SW480 (cell line): ENCODE measurements at regions not wholly inside any gene's neighbourhood (a gene's known extent, or its start where the extent isn't known, plus 50 kb on each side); places are given as distances from the start of the nearest gene placed in this dataset.

Source experiments
- DNase-seq: peaks from one replicate; pipeline ENCODE4 v3.0.0-alpha.2; 2016; ENCODE audit warnings: low spot score

DNA sequence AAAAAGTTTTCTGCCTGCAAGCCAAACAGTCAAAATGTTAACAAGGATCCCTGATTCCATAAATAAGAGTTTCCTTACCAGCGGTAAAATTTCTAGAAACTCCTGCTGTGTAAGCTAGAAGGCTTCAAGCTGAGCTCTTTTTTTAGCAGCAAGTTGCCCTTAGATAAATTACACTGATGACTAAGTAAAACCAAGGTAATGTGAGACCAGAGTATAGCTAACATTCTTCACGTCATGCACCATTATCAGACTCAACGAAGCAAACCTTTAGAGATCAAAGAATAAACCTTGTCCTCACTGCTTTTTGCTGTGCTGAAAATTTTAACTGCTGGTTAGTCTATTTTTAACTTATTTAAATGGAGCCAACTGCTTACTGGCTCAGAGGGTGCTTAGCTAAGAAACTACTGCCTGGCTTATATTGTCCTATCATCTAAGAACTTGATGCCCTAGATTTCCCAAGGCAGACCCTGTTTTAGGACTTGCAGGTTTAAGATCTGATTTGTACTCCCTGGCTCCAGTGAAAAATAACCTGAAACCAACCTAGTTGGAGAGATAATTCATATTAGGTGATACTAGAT, 900.7 kb downstream of the JRKL start:
- peak; percentile 3 for DNase-seq

DNA sequence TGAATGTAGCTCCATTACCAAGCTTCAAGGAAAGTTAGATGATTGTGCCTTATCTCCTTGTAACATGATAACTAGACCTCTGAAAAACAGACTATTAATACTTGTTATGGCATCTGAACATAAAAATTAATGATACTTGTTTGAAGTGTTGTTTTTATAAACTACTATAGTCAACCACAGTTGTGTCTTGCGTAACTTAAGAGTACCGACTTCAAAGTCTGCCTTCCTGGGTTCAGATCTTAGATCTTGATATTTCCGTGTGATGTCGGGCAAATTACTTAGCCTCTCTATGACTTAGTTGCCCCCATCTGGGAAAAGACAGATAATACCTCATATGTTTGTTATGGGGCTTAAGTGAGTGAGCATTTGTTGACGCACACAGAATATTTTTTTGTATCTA, 906.5 kb downstream of the JRKL start:
- no peak for DNase-seq

DNA sequence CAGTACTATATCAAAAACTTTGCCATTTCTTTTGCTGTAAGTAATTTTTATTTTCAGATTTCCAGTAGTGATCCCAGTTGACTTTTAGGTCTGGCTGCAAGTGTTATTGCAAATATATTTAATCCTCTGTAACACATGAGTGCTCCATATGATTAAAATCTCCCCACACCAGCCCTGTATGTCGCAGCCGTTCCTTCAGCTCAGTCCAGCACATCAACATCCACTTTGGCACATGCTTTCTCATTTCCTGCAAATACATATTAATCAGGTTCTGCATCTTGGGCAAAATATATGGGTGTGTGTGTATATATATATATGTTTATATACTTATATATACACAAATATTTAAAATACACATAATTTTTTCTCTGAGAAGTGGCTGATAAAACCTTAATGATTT, 919.5 kb downstream of the JRKL start:
- no peak for DNase-seq

DNA sequence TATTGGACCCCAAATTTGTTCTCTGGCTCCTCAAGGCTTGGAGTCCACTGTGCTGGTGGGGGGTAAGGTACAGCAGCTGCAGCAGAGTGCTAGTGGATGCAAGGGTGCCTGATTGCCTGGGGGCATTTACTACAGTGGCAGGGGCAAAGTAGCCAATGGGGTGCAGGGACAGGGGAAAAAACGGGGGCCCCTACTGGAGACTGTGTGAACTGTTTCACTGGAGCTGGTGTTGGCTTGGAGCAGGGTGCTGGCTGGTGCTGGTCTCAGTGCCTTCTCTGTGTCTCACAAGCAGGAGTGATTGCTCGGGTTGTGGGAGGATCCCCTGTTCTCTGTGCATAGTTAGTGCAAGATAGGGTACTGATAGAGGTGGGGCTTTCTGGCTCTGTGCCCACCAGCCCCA, 935.9 kb downstream of the JRKL start:
- DNase-seq = no peak

DNA sequence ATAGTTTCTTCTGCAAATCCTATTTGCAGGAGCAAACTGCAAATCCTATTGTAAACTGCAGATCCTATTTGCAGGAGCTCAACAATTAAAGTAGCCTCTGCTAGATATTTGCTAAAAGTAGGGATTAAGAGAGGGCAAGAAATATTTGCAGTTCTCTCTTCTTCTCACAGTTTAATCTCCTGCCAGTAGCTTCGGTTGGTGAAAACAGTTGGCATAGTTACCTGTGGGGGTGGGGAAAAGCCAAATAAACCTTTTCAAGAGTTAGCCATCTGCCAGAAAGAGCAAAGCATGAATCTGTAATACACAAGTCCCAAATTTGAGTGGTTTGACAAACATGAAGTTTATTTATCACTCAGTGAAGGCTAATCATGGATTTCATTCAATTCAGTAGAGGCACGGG, 942.5 kb downstream of the JRKL start:
- DNase-seq = no peak

DNA sequence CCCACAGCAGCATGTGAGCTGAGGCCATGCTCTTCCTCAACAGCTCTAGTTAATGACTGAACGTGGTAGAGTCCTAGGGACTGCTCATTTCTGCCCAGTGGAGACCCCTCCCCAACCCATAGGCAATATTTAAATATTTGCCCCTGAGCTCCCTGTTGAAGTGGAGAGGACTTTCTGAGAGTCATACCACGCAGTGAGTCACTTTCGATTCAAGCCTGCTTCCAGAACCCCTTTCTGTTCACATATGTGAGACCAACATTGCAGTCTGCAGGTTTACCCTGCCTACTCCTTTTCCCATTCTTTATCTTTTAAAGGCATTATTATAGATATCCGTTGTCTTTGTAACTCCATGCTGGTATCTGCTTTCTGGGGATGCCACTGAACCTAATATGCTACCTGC, 946.3 kb downstream of the JRKL start:
- no peak for DNase-seq

DNA sequence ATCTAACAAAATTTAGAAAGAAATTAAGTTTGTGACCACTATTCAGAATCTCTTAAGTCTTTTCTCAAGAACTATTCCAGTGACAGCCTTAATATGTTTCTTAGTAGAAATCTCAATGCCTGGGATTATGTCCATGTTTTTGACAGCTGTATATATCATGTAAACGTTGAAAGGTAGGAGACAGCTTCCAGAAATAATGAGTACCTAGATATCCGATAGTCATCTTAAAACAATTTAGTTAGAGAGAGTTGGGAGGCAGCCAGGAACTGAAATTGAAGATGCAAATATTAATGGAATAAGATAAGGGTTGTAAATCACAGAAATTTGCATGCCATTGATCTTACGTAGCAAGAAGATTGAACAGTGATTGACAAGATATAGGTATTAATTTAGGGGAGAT, 955.2 kb downstream of the JRKL start:
- DNase-seq = no peak

DNA sequence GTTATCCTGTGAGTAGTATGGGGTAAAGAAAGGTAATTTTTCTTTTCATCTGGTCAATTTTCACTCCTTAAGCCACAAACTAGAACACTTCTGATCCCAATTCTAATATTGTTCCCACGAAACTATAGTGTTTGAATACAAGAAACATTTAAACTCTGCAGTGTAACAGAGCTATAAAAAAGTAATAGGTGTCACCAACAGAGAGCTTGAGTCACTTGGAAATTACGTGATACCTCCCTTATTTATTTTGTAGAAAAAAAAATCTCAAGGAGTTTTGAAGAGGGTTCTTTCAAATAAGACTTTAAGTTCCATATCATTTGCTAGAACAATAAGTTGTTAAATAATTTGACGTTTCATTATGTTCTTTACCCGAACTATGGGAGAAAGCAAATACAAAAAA, 959.4 kb downstream of the JRKL start:
- DNase-seq = no peak

DNA sequence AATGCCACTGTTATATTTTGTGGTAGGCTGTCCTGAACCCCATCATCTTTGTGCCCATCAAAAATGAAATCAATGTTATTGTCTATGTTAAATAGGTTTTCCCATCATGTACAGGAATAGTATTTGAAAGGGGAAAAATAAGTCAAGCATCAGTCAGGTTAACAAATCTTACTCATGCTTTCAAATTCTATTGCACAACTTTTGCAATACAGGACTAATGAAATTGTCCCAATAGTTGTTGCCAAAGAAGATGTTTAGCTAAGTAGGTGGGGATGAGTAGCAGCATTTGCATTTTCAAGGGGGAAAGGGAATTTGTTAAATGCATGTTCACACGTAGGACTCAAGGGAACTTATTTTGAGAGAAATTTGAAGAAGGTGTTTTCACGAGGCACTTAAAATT, 962.1 kb downstream of the JRKL start:
- DNase-seq = no peak

DNA sequence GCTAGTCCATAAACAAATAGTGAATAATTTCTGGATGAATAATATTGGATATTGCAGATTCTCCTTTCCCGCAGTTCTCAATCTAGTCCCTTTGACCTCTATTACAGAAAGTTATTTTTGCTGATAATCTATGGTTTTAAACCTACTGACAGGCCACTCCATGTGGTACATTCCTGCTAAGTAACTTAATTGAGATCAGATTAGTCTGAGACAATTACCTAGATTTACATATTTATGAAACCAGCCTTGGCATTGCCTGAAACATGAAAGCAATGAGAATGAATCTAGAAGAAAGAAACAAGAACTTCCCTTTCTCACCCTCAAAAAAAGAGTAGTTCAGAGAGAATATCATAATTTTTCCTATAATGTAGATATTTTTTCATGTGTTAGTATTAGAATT, 964.2 kb downstream of the JRKL start:
- no peak for DNase-seq

DNA sequence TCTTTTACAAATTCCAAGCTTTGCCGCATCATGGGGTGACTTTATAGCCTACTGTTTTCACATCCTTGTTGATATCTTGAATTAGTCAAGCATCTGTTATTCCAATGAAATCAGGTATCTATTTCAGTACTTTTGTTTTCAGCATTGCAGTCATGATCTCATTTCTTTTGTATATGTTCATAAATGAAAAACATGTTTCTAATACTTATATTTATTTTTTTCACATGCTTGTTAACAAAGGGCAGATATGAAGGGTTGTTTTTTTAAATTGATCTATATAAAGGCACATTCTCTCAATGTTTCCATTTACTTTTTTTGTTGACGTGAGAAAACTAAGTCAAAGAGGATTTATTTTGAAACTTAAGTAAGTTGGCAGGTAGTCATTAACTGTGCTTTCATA, 964.8 kb downstream of the JRKL start:
- DNase-seq = no peak

DNA sequence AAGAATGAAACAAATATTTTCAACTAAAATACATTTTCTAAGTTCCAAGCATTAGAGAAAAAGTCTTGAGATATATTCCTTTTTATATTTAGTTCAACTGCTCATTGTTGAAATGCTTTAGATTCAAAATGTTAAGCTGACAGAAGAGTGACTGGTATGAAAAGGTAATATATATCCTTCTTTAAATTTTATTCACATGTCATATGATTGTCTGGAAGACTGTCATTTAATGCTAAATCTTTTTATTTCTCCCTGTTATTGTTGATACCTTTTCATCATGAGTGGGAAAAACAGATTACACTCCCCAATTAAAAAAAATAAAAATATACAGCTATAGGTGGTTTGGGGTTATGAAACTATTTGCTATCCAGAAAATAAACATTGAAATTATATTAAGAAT, 965.4 kb downstream of the JRKL start:
- no peak for DNase-seq

DNA sequence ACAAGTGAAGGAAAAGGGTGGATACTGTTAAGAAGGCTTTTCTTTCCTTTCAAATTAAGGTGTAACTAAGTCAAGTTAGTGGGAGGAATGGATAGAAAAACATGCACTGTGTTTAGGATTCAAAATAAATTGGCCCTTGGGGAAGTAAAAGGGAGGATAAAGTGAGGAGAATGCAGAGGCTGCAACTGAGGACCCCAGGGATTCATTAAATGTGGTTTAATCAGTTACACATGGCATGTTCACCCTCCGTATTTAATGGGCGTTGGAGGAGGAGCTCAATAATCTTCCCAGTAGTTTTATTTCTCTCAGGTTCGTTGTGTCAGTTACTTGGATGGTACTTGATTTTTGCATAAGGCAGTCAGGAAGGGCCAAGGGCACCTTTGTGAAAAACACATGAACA, 966.3 kb downstream of the JRKL start:
- DNase-seq = no peak

DNA sequence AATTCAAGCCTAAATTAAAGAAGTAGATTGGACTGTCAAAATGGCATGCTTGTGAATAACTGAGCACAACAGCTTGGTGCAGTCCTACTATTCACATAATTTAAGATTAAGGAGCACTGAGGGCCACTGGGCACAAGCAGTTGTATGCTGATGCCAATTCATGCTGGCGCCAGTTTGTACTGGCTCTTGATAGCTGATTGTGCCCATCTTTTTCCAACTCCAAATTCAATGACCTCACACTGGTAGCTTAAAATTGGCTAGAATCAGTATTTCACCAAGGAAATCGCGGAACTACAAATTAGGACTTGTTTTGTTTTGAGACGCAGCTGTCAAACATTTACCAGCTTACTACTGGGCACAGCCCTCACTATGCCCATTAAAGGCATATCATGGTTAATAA, 969.2 kb downstream of the JRKL start:
- DNase-seq = no peak

DNA sequence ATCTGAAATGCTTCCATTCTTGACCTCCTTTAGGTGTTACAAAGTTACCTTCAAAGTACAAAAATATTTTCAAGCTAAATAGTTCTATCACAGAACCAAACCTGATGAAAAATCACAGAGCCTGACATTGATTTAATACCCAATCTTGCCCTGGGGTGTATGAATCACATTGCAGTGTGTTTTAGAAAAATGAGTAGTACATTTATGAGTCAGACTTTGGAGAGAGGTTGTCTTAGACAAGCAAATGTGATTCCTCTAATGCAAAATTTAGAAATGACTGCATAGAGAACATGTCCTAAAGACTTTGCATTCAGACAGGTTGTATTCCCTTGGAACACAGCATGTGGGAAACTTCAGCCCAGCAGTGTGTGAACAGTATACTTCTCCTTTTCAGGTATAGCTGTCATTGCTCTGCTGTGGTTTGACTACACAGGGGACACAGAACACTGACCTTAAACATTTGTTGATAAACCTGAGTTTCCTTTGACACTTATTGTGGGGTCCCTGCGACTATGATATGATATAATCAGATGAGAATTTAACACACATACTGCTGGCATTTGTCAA, 972.1 kb downstream of the JRKL start:
- no peak for DNase-seq

DNA sequence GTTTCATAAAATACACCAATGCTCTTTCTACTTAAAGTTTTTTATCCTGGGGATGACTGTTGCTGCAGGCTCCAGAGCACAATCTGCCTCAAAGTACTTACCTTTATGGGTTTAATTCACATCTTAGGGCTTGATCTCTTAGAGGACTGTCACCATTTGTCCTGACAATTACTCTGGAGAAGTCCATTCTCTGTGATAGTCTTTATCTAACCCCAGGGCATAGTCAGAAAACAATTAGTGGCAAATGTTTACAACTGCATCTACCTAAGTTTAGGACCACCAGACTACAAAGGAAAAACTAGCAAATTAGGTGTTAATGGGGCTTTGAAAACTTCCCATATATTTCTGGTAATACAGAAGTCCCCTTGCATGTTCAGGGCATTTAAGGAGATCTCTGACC, 973.5 kb downstream of the JRKL start:
- no peak for DNase-seq

DNA sequence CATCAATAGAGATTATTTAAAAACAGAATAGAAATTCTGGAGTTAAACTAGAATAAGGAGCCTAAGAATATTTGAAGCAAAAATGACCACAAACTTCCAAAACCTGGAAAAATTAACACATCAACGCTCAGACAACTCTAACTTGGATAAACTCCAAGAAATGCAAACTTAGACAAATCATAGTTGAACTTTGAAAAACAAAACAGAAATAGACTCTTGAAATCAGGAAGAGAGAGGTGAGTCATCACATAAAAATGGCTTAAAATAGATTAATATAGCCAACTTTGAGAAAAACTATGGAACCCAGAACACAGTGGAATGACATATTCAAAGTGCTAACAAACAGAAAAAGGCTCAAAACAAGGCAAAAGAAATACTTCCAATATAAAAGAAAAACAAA, 974.2 kb downstream of the JRKL start:
- DNase-seq = no peak

DNA sequence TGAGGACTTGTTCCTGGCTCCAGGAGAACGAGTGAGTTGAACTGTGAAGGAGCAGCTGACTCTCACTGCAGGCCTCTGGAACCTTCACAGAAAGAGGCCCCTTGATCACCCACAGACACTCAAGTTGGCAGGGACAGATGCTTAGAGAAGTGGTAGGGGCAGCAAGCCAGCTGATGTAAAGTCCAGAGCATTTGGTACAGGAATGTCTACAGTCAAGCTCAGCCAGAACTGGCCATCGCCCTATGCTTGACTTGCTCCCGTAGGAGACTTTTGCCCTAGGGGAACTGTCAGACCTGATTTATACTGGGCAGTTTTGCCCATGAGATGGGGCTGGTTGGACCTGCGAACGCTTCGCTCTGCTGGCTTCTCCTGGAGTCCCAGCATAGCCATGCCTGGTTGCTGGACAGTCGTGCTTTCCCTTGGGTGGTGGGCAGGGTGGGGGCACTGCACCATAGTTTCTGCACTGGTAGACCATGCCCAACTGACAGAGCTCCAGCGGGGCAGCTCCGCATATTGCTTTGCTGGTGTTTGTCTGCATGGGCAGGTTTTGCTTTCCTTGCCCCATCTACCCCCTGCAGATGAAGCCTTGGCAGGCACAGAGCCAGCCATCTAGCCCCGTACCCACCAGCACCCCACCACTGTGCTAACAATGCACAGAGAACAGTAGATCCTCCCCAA, 977.7 kb downstream of the JRKL start:
- DNase-seq = no peak

DNA sequence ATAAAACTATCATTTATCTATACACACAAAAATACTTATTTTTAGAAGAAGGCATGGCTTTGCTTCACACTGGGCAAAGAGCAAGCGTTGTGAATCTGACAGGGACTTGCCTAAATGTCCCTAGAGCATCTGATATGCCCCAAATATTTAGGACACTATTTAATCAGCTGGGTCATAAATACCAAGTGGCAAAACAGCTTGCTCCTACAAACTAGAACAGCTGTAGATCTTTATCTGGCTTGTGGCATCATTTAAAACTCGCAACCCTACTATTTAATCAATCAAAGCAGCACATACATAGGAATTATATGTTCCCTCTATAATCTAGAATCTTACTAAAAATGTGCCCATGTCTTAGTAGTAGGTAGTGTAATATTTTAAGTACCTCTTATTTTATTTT, 999.5 kb downstream of the JRKL start:
- no peak for DNase-seq

DNA sequence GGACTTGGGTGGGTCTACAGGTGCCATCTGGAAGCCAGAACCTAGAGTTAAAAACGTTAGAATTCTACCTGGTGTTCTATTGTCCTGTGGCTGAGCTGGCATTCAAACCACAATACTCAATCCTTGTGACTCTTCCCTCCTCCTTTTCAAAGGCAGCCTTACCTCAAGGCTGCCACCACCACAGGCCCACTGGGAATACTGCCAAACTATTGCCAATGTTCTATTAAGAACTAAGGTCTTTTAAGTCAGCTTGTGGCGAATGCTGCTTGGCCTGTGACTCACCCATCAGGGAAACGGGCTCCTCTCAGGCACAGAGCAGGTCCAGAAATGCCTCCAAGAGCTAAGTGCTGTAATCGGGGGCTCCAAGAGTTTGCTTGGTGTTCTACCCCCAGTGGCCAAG, 1008.4 kb downstream of the JRKL start:
- DNase-seq = peak; percentile 13

DNA sequence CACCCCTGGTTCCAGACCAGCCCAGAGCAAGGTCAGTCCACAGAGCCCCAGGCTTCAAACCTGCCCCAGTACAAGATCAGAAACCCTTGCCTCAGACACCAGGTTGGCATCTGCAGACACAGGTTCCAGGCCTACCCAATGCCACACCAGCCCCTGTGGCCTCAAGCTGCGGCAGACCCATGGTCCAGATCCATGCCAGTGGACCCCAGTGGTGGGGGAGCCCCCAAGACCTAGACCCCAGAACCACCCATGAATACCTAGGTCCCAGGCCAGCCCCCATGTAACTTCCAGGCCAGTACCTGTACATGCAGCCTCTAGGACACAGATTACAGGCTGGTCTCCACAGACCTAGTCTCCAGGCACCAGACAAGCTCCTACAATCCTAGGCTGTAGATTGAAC, 1019.3 kb downstream of the JRKL start:
- no peak for DNase-seq

DNA sequence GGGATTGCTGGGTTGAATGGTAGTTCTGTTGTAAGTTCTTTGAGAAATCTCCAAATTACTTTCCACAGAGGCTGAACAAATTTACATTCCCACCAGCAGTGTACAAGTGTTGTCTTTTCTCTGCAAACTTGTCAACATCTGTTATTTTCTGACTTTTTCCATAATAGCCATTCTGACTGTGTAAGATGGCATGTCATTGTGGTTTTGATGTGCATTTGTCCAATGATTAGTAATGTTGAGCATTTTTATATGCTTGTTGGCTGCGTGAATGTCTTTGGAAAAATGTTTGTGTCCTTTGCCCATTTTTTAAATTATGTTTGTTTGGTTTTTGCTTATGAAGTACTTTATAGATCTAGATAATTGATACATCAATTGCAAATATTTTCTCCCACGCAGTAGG, 1025.0 kb downstream of the JRKL start:
- no peak for DNase-seq

DNA sequence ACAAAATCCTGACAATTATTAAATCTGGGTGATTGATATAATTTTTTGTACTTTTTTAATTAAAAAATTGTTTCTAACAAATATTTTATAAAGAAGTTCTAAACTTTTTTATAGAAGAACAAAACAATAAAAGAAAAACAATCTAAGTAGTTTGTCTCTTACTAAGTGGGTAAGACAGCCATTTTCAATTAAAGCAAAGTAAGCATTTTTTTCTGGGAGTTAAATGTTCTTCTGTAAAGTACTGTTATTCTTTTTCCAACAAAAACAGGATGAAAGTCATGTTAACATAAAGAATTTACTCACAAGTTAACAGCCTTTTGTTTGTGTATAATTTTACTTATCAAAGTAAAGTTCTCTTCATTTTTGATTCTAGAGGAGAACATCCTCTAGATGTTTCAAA, 1029.9 kb downstream of the JRKL start:
- no peak for DNase-seq

DNA sequence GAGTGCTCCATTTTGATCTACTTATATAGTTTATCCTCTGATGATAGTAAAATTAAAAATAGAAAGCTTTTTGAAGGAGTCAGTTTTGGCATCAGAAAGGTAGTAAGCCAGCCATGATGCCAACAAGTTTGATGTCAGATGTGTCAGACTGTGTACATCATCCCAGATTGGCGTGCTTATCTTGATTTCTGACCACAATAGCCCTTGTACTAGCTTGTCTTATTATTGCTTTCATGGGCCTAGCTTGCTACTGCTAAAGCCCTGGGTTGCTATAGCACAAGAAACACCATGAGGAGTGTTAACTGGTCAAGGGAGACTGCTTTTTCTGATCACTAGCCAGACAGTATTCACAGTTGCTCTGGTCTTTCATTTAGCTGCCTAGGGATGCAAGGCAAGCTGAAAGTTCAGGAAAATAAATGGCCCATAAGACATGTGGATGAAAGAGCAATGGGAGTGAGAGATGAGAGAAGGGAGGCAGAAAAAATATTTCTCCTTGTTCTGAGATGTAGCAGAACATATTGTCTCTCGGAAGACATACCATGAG, 1038.5 kb downstream of the JRKL start:
- no peak for DNase-seq
